NOMO-1 (cell line): ENCODE measurements at regions not wholly inside any gene's neighbourhood (a gene's known extent, or its start where the extent isn't known, plus 50 kb on each side); places are given as distances from the start of the nearest gene placed in this dataset.

Source experiments
- DNase-seq, 2 experiments: peaks; one replicate each; lab custom pipeline; 2025; ENCODE audit not compliant: unreplicated experiment in 2 of 2; lab: John Stamatoyannopoulos, UW

GRCh38 chr6:104332364-104332763 is 527.4 kb downstream of the HACE1 start:
- DNase-seq = no peak

DNA sequence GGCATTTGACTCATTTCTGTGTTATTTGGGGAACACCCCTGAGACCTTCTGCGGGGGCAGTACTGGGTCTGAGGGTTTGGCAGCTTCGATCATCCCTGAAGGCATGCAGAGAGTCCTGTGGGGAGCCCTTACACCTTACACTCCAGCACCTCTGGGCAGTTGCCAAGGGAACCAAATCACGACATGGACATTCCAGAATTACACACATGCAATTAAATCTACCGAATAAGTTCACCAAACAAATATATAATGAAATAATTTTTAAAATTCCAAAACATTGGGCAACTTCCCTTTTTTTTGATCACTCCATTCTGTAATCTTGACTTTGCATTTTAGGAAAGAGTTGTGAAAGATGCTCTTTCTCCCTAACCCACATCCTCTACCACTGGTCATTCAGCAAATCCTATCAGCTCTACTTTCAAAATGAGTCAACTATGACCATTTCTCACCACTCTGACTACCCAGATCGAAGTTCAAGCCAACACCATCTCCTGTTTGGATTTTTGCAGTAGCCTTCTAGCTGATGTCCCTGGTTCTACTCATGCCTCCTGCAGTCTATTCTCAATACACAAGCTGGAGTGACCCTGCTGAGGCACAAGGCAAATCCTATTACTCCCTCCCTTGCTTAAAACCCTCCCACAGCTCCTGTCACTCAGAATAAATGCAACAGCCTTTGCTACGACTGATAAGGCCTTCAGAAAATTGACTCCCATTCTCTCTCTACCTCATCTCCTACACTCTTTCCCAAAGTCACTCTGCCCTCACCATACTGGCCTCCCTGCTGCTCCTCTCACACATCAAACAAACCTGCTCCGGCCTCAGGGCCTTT is 533.3 kb downstream of the HACE1 start:
- peak; percentile 19 to 53 for DNase-seq

DNA sequence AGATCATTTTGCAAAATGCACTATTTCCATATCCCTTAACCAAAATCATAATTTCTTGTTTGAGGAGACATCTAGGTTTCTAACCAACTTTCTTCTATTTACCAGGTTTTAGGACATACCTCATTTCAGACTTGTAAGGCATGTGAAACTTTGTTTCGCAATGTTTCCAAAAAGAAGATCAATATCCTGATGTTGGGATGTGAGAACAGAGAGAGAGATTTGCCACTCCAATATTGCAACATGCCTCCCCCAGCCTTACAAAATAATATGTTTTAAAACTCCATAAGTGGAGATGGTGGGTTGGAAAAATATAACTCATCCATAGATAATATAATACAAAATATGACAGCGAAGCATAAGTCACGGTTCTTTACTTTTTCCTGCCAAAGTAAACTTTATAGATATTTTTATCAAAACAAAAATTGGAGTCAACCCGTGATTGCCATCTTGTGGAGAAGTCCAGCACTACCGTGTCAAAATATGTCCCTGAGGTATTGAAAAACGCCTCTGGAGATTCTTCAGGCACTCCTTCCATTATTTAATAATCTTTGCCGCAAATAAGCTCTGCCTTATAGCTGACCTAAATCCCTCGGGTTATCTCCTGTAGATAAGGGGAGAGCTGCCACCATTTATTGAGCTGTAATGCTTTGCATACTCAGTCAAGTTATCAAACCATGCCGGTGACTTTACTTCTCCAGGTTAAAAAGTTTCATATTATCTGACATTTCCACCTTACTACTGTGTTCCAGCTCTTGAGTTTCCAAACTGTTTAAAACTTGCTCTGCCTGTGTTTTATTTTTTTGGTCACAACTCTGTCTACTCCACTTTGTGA is 534.2 kb downstream of the HACE1 start:
- DNase-seq = peak in 1 of 2 experiments; percentile 27

- DNase-seq = no peak
Measured at GRCh38 chr6:104324301-104324700, 535.4 kb downstream of the HACE1 start.

DNA sequence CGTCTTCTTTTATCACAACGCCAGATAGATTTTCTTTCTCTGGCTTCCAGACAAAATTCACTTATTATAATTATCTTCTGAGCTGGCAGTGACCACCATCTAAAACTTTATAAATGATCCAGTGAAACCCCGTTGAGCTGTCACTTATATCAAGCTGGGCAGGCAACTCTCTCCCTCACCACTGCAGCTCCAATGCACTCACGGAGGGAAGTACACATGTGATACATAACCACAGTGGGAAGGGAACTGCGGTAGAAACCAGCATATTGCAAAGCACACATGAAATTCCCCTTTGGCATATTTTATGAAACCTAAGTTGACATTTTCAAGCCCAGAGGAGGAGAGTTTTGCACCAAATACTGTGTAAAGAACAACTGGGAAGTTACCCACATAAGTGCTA is 536.9 kb downstream of the HACE1 start:
- DNase-seq = no peak

GRCh38 chr6:104321301-104321700 is 538.4 kb downstream of the HACE1 start:
- DNase-seq = no peak

DNA sequence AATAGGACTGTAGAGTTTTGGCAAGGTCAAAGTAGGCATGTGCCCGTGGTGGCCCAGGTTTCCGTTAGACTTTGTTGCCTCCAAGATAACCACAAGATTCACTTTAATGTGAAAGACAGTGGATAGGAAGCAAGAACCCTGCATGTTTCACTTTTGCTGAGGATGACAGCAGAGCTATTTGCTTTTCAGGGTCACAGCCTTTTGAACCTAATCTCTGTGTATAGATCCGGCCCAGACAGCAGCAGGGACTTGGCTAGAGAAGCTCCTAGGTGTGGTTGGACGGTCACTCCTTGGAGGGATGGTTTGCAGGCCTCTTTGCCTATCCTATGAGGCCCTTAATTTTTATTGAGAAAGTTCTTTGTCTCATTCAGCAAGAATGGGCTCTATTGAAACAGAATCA is 538.8 kb downstream of the HACE1 start:
- no peak for DNase-seq

GRCh38 chr6:104312851-104313250 is 546.9 kb downstream of the HACE1 start:
- no peak for DNase-seq

DNA sequence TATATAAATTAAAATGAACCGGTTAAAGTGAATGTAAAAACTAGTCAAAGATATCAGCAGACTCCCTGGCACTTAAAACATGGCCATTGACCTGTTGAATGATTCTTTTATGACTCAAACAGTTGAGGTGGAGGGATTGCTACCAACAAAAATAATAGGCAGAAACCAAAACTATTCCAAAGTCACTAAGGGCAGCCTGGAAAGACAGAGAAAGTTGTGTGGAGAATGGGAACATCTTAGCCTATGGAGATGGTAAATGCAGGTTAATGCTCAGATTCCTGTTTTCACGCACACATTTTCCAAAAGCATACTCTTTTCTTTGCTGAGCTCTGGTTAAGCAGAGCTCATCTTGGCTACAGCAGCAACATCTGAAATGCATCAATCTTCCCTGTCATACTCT is 553.5 kb downstream of the HACE1 start:
- no peak for DNase-seq

GRCh38 chr6:104305206-104305605 is 554.5 kb downstream of the HACE1 start:
- DNase-seq = no peak

DNA sequence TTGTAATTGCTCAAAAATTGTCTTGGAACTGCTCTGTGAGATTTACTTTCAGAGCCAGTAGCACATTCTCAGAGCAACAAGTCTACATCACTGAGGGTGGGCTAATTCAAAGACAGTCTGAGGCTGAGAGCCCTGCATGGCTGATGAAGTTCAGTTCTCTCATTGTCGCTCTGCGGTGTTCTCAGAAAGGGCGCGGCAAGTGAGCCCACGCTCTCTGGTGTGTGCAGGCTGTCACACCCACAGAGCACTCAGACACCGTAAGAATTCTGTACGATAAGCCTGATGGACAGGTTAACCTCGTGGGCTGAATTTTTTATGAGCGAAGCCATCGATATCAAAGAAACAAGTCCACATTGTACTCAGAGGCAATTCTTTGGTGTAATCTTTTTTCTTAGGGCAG is 557.8 kb downstream of the HACE1 start:
- DNase-seq = no peak

DNA sequence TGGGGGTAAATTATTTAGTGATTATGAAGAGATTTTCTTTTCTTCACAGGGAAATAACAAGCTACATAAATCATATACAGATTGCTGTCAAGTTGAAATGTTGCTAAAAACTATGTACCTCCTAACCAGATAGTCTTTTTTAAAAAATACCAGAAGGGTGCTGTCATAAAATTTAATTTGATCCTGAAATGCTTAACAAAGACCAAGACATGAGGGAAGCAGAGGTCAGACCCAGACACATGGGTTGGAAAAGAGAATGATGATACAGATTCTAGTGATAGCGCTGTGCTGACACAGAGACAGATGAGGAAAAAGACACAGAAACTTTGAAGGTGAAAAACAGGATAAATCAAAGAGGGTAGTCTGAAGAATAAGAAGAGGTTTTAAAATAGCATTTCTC is 573.1 kb downstream of the HACE1 start:
- no peak for DNase-seq

DNA sequence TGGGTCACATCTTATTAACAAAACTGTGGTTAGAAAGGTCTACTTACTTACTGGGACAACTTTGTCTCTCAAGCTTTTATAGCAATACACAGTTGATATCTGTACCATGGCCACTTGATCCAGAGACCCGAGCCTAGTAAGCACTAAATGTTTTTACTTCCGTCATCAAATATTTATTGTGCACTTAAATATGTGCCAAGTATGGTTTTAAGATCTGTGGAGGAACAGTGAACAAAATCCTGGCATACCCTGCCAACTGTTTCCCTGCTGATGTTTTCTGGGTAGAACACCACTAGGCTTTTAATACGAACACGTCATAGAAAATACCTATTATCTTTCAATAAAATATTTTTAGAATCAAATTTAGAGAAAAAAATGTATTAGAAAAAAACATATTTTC is 574.8 kb downstream of the HACE1 start:
- DNase-seq = no peak

DNA sequence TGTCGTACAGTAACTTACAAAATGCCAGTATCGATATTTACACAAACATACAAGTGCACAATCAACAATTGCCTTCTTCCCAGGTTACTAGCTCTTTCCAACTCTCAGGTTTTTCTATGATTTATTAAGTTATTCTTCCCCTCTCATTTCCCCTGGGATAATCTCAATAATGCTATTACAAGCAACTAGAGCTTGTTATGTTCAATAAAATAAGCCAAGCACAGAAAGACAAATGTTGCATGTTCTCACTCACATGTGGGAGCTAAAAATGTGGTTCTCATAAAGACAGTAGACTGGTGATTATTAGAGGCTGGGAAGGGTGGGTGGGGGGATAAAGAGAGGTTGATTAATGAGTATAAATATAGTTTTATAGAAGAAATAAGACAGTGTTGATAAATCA is 577.1 kb downstream of the HACE1 start:
- DNase-seq = no peak

DNA sequence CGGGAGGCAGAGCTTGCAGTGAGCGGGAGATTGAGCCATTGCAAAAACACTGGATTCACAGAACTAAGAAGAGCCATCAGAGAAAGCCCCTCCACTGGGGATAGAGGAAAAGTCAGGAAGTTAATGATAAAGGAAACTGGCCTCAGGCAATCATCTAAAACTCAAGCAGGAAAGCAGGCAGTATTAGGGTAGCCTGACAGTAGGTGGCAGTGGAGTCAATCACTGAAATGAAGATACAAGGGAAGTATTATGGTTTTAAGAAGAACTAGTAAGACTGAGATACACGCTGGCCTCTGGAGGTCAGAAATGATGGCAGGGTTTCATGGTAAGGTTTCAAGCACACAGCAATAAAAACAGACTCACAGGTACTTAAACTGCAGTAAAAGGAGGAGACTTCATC is 578.3 kb downstream of the HACE1 start:
- no peak for DNase-seq

DNA sequence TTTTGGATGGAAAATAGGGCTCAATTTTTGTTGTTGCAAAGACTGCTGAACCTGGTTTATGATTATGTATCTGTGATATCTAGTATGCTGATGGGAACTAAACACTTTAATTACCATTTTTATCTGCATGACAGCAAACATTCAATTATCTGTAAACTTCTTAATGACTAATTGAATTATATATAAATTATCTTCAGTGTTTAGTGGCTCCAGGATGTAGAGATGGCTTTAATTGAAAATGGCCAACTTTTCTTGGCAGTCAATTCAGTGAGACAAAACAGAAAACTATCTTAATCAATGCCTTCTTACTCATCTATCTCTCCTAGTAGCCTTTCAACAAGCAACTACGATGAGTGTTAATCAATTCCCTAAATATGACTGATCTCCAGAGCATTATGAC is 591.3 kb downstream of the HACE1 start:
- no peak for DNase-seq

- DNase-seq = no peak
Measured at GRCh38 chr6:104266922-104267321, 592.8 kb downstream of the HACE1 start.

DNA sequence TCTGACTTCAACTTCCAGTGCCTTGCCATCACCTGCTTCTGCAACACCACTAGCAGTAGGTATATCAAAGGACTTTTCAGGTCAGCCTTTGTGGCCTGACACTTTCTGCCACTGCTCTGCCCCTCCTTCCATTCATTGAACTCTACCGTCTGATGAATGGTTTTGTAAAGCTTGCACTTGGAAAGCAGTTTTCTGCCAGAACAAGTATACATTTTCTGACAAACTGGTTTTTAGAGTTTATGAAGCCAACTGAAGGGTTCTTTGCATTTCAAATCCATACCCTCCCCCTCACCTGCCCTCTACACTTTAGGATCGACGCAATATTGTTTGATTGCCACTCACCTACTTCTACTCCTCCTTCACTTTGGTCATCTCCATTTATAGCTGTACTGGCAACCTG is 603.1 kb downstream of the HACE1 start:
- DNase-seq = no peak

DNA sequence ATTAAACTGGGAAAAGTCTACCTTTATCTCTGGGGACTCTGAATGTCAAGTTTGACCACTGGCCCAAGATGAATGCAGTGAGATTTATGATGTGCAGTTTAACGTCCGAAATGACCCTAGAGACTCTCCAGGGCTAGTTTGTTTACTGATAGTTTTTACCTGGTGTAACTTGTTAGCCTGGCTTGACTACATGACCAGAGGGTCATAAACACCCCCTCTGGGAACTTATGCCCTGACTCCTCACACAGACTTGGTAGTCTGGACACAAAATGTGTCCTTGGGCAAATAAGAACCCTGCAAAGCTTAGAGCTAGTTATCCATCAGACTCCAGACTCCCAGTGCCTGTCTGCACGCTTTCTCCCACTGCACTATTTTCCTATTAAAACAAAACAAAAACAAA is 606.5 kb downstream of the HACE1 start:
- DNase-seq = no peak

- DNase-seq = no peak
Measured at GRCh38 chr6:104252276-104252675, 607.4 kb downstream of the HACE1 start.

DNA sequence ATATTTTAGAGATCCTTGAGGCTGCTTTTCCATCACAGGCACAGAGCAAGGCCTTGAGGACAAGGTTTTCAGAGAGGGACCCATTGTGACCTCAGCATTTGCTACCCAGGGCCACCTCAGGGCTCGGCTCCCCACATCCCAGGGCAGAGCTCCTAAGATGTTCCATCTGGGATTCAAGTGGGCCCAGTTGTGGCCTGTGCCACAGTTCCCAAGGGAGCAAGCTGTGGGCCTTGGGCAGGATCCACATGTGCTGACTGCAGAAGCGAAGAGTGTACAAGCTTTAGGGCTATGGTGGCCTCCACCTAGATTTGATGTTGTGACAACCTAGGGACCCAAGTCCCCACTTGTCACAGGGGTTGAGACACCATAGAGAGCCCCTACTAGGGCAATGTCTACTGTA is 608.1 kb downstream of the HACE1 start:
- no peak for DNase-seq

DNA sequence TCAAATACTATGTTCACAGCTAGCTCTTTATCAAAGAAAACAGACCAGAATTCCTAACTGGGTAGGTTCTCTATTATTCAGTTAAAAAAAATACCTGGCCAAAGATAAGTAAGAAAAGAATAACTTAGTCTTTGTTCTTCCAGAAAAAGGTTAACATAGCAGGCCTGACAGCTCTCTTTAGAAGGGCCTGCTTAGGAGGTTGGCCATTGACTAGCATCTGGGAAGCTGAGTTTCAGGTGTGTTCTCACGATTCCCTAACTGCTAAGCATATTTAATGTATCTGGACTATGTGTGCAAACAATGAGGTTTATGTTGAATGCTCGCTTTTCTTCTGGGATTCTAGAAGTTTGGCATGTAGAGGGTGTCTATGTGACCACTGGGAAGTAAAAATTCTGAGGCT is 618.9 kb downstream of the HACE1 start:
- no peak for DNase-seq
